CD4-positive, alpha-beta T cell (primary cell): ENCODE measurements at regions not wholly inside any gene's neighbourhood (a gene's known extent, or its start where the extent isn't known, plus 50 kb on each side); places are given as distances from the start of the nearest gene placed in this dataset.

Experiments used
- ATAC-seq: fragments of 200-7000 bp; cut with Tn5 transposase; one replicate; pipeline ENCODE4 v1.10.0; 2022; ENCODE audit warnings: mild to moderate bottlenecking; ENCODE audit not compliant: poor library complexity
- CTCF ChIA-PET: fragments of 350-600 bp; sonication (Branson Sonifier 250); formaldehyde crosslinking; loops from one replicate; lab custom pipeline; 2021; ENCODE audit warnings: antibody characterized with exemption, inconsistent platforms; lab: Charles Lee
- POLR2A ChIA-PET: fragments of 350-600 bp; sonication (Branson Sonifier 250); formaldehyde crosslinking; loops from one replicate; lab custom pipeline; 2021; ENCODE audit warnings: antibody characterized with exemption, inconsistent platforms; lab: Charles Lee
- DNase-seq, 14 experiments: peaks; one replicate each; pipeline ENCODE4 v3.0.0-alpha.2; 2013 to 2020; ENCODE audit warnings: mixed read lengths in 2 of 14
- H3K27ac ChIP-seq, 2 donors: one replicate each; pipeline versions ENCODE4 v1.5.1 to v1.7.0; 2013; ENCODE audit warnings: low read length in 2 of 2, low read depth in 1 of 2, mild to moderate bottlenecking in 1 of 2
- H3K27me3 ChIP-seq, 2 experiments: 1 replicate in 1 of 2; 2 replicates in 1 of 2; pipeline versions ENCODE4 v1.6.1 to v1.7.0; 2013; ENCODE audit warnings: low read length in 2 of 2, control low read depth in 1 of 2, mild to moderate bottlenecking in 1 of 2, moderate library complexity in 1 of 2; ENCODE audit not compliant: insufficient read depth in 2 of 2, control insufficient read depth in 1 of 2
- H3K36me3 ChIP-seq: one replicate; pipeline ENCODE4 v1.6.1; 2013; ENCODE audit warnings: low read length, control low read depth; ENCODE audit not compliant: insufficient read depth
- H3K4me1 ChIP-seq: one replicate; pipeline ENCODE4 v1.6.1; 2013; ENCODE audit warnings: low read length, control low read depth; ENCODE audit not compliant: insufficient read depth
- H3K4me3 ChIP-seq: one replicate; pipeline ENCODE4 v1.5.1; 2013; ENCODE audit warnings: mild to moderate bottlenecking, low read length, moderate library complexity
- H3K9me3 ChIP-seq, 2 experiments: 1 replicate in 1 of 2; 2 replicates in 1 of 2; pipeline versions ENCODE4 v1.6.1 to v1.7.0; 2013; ENCODE audit warnings: low read length in 2 of 2, mild to moderate bottlenecking in 2 of 2, control low read depth in 1 of 2, moderate library complexity in 1 of 2; ENCODE audit not compliant: control insufficient read depth in 1 of 2, insufficient read depth in 1 of 2
- H3K27ac Mint-ChIP-seq: one replicate; pipeline ENCODE4 v1.8.0; 2020; ENCODE audit warnings: mixed read lengths
- H3K27me3 Mint-ChIP-seq: one replicate; pipeline ENCODE4 v1.8.0; 2021; ENCODE audit warnings: mixed read lengths
- H3K36me3 Mint-ChIP-seq: one replicate; pipeline ENCODE4 v1.8.0; 2021; ENCODE audit warnings: low read depth, mixed read lengths
- H3K4me1 Mint-ChIP-seq: one replicate; pipeline ENCODE4 v1.8.0; 2021; ENCODE audit warnings: low read depth, mixed read lengths
- H3K4me3 Mint-ChIP-seq: one replicate; pipeline ENCODE4 v1.8.0; 2020; ENCODE audit warnings: mild to moderate bottlenecking, mixed read lengths
- H3K9me3 Mint-ChIP-seq: one replicate; pipeline ENCODE4 v1.8.0; 2020; ENCODE audit warnings: mixed read lengths
- CTCF ChIP-seq: fragments of 200-600 bp; IDR thresholded peaks from one replicate; pipeline ENCODE4 v1.8.0; 2022; ENCODE audit warnings: antibody characterized with exemption, mild to moderate bottlenecking
- intact Hi-C, 2 experiments: fragments of 100-400 bp; cut with DNase I in 1 of 2; cut with micrococcal nuclease in 1 of 2; formaldehyde crosslinking; loops; one replicate each; pipeline versions ENCODE4 v1.15.1 to v1.9.0; 2023 to 2025; cut with DNase I, micrococcal nuclease

- DNase-seq = no peak
- Histone ChIP-seq H3K4me3 (no peak overlapping the region), H3K4me1 (no peaks in the 10 kb centered on the region), H3K9me3 (no peaks in the 10 kb centered on the region), H3K36me3 (no peaks in the 10 kb centered on the region), H3K27me3 (no peaks in the 10 kb centered on the region), H3K27ac (no peak overlapping the region)
- Mint-ChIP-seq H3K4me1 (no peaks in the 10 kb centered on the region), H3K4me3 (no peak overlapping the region), H3K9me3 (peaks cover 7% of the 10 kb centered on the region), H3K36me3 (no peaks in the 10 kb centered on the region), H3K27me3 (no peaks in the 10 kb centered on the region), H3K27ac (no peak overlapping the region)
- ATAC-seq = no peak
- CTCF ChIA-PET = no interaction called here
- intact Hi-C loops = no loop called here
- POLR2A ChIA-PET = no interaction called here
- no peak for TF ChIP-seq CTCF
These were observed 225.5 kb downstream of the ANKRD7 start for GRCh38 chr7:118449797-118450567.

GRCh38 chr7:118452128-118452527, 227.6 kb downstream of the ANKRD7 start:
- H3K9me3 ChIP-seq = no peaks in the 10 kb centered on the region
- H3K27me3 ChIP-seq = no peaks in the 10 kb centered on the region
- H3K4me3 ChIP-seq = no peak overlapping the region
- H3K27ac Mint-ChIP-seq = no peak overlapping the region
- no peak overlapping the region for H3K27ac ChIP-seq
- H3K9me3 Mint-ChIP-seq = peaks cover 6% of the 10 kb centered on the region
- ChIA-PET CTCF (no interaction called here), POLR2A (no interaction called here)
- ATAC-seq = no peak
- no peaks in the 10 kb centered on the region for H3K27me3 Mint-ChIP-seq
- no peak for DNase-seq
- no peaks in the 10 kb centered on the region for H3K4me1 Mint-ChIP-seq
- H3K4me1 ChIP-seq = no peaks in the 10 kb centered on the region
- H3K4me3 Mint-ChIP-seq = no peak overlapping the region
- H3K36me3 ChIP-seq = no peaks in the 10 kb centered on the region
- no peak for TF ChIP-seq CTCF
- no peaks in the 10 kb centered on the region for H3K36me3 Mint-ChIP-seq
- intact Hi-C loops = no loop called here

- ATAC-seq (no peak), DNase-seq (no peak)
- H3K36me3 ChIP-seq = no peaks in the 10 kb centered on the region
- Mint-ChIP-seq H3K4me3 (no peak overlapping the region), H3K27ac (no peak overlapping the region), H3K4me1 (no peaks in the 10 kb centered on the region), H3K27me3 (no peaks in the 10 kb centered on the region), H3K36me3 (no peaks in the 10 kb centered on the region), H3K9me3 (peaks cover 4% of the 10 kb centered on the region)
- CTCF ChIA-PET = no interaction called here
- H3K4me1 ChIP-seq = no peaks in the 10 kb centered on the region
- no peak for TF ChIP-seq CTCF
- intact Hi-C loops = no loop called here
- POLR2A ChIA-PET = no interaction called here
- no peak overlapping the region for H3K4me3 ChIP-seq
- H3K9me3 ChIP-seq = no peaks in the 10 kb centered on the region
- no peaks in the 10 kb centered on the region for H3K27me3 ChIP-seq
- H3K27ac ChIP-seq = no peak overlapping the region
These were observed 242.9 kb downstream of the ANKRD7 start for GRCh38 chr7:118467381-118467780.
